ENCODE measurements at regions not wholly inside any gene's neighbourhood (a gene's known extent, or its start where the extent isn't known, plus 50 kb on each side); places are given as distances from the start of the nearest gene placed in this dataset.

DNA sequence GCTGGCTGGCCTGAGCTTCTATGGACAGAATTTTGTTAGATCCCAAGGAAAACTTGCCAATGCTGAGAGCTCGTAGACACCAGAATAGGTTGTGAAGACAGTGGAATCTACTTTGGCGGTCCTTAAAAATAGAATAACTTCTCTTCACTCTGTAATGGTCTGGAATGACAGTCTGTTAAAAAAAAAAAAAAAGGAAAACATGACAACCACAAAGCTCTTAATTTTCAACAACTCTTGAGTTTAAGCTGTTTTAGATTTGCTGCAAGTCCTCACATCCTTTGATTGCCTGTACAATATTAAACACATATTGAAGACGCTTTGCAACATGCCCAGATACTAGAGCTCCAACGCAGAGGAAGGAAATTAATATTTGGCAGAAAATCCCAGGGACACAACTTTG is 122.8 kb upstream of the GALNT15 start:
- TF ChIP-seq, protein P1, sequence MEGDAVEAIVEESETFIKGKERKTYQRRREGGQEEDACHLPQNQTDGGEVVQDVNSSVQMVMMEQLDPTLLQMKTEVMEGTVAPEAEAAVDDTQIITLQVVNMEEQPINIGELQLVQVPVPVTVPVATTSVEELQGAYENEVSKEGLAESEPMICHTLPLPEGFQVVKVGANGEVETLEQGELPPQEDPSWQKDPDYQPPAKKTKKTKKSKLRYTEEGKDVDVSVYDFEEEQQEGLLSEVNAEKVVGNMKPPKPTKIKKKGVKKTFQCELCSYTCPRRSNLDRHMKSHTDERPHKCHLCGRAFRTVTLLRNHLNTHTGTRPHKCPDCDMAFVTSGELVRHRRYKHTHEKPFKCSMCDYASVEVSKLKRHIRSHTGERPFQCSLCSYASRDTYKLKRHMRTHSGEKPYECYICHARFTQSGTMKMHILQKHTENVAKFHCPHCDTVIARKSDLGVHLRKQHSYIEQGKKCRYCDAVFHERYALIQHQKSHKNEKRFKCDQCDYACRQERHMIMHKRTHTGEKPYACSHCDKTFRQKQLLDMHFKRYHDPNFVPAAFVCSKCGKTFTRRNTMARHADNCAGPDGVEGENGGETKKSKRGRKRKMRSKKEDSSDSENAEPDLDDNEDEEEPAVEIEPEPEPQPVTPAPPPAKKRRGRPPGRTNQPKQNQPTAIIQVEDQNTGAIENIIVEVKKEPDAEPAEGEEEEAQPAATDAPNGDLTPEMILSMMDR (IDR thresholded peaks at IDR 0.05) = no peak
- TF ChIP-seq POLR2A (IDR thresholded peaks at IDR 0.05) = no peak
- no peak for TF ChIP-seq EP300 (IDR thresholded peaks at IDR 0.05)
- 86 to 92% methylated on average over 4 of the region's 4 CpGs for WGBS, 2 donors
- H3K27ac ChIP-seq = peak overlapping the region in 1 of 4 donors; percentile 2
- H3K36me3 ChIP-seq = no peaks in the 10 kb centered on the region
- intact Hi-C loops (cut with DNase I) = no loop called here
- no peak for DNase-seq
- H3K4me1 ChIP-seq = peaks cover 0 to 5% (median 2%) of the 10 kb centered on the region in 4 donors
- H3K9me3 ChIP-seq = no peaks in the 10 kb centered on the region
- no peaks in the 10 kb centered on the region for H3K27me3 ChIP-seq
- H3K4me3 ChIP-seq = no peak overlapping the region

DNA sequence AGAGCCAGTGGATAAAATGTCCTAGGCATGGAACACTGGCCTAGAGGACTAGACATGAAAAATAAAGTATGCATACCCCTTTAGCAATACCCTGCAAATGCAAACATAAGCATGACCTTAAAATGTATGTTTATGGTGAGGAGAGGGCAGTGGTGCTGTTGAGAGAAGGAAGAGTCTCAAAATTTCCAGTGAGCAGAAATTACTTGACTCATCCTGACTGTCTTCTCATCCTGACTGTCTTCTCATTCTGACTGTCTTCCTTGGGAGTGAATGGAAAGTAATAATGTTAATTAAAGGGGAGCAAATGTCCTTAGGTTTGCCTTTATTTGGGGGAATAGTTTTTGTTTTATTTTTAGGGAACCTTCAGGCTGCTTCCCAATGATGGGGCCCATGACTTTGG is 121.5 kb upstream of the GALNT15 start:
- peak overlapping the region in 1 of 4 donors; percentile 6 for H3K27ac ChIP-seq
- no peaks in the 10 kb centered on the region for H3K9me3 ChIP-seq
- no peaks in the 10 kb centered on the region for H3K36me3 ChIP-seq
- DNase-seq = no peak
- intact Hi-C loops (cut with DNase I) = no loop called here
- peaks cover 0 to 5% (median 2%) of the 10 kb centered on the region in 4 donors for H3K4me1 ChIP-seq
- no peak overlapping the region for H3K4me3 ChIP-seq
- TF ChIP-seq, protein P1 (IDR thresholded peaks at IDR 0.05) = no peak
- TF ChIP-seq EP300 (IDR thresholded peaks at IDR 0.05) = no peak
- TF ChIP-seq POLR2A (IDR thresholded peaks at IDR 0.05) = no peak
- TF ChIP-seq POLR2AphosphoS5 (IDR thresholded peaks at IDR 0.05) = no peak
- no peaks in the 10 kb centered on the region for H3K27me3 ChIP-seq

DNA sequence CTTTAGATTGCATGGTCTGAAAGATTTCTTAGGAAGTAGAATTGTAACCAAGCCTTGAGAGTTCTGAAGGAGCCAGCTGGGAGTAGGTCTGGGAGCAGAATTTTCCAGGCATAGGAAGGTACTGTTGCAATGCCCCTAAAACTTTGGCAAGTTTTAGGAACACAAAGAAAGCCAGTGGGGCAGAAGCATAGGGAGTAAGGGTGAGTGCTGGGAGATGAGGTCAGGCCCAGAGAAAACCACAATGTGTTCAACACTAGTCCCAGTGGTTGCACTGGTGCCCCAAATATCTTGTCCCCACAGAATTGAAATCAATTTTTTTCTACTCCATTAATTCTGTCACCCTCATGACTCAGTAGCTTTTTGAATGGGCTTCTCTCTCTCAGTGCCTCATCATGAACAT is 120.7 kb upstream of the GALNT15 start:
- Histone ChIP-seq H3K4me1 (peaks cover 0 to 3% (median 0%) of the 10 kb centered on the region in 4 donors), H3K36me3 (no peaks in the 10 kb centered on the region), H3K9me3 (no peaks in the 10 kb centered on the region), H3K27ac (peak overlapping the region in 1 of 4 donors; percentile 84), H3K27me3 (no peaks in the 10 kb centered on the region), H3K4me3 (no peak overlapping the region)
- intact Hi-C loops (cut with DNase I) = no loop called here
- TF ChIP-seq, protein P1 (IDR thresholded peaks at IDR 0.05) = no peak
- TF ChIP-seq POLR2AphosphoS5 (IDR thresholded peaks at IDR 0.05) (no peak), EP300 (IDR thresholded peaks at IDR 0.05) (no peak), POLR2A (IDR thresholded peaks at IDR 0.05) (no peak)
- no peak for DNase-seq

DNA sequence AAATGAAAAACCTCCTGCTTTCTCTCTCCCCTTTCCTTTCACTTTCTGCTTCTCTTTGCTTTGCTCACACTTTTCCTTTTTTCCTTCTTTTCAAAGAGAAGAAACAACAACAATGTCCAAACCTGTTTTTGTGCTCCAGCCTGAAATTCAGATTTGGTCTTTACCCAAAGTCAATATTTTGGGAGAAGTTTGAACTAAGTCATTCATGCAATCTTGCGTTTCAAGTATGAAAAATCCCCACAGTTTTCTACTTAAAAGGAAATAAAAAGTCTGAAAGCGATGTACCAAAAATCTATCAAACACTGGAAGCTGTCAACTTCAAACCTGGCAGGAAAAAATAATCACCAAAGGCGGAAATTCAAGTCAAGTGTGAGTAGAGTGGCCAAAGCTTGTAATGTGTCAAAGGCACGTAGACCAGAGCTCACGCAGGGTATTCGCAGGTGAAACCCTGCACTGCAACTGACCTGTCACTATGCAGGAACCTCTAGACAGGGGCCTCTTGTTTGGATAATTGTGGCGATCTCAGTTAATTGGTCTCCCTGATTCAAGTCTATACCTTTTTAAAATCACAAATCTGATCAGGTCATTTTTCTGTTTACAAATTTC is 118.8 kb upstream of the GALNT15 start:
- H3K36me3 ChIP-seq = no peaks in the 10 kb centered on the region
- H3K27me3 ChIP-seq = no peaks in the 10 kb centered on the region
- no peaks in the 10 kb centered on the region for H3K9me3 ChIP-seq
- H3K27ac ChIP-seq = peak overlapping the region; percentile 39 to 84 (median 46)
- no peak for DNase-seq
- peaks cover 0 to 19% (median 9%) of the 10 kb centered on the region in 4 donors for H3K4me1 ChIP-seq
- TF ChIP-seq, protein P1 (IDR thresholded peaks at IDR 0.05) = no peak
- TF ChIP-seq POLR2A (IDR thresholded peaks at IDR 0.05) (no peak), EP300 (IDR thresholded peaks at IDR 0.05) (no peak), POLR2AphosphoS5 (IDR thresholded peaks at IDR 0.05) (no peak)
- H3K4me3 ChIP-seq = no peak overlapping the region
- whole genome bisulfite sequencing, 2 donors = 74 to 87% methylated on average over 7 of the region's 7 CpGs
- intact Hi-C loops (cut with DNase I) = no loop called here

DNA sequence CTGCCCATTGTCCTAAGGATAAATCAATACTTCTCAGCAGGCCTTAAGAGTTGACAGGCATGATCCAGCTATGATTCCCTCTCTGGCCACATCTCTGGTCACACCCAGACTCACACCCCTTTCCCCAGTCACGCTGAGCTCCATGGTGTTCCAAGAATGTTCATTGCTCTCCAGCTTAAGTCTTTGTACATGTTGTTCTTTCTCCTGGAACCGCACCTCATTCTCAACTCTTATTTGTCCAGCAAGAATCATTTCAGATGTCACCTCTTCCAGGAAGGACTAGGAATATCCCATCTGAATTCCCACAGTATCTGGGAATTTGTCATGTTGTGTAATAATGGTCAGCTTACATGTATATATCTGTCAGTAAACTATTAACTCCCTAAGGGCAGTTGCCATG is 118.3 kb upstream of the GALNT15 start:
- H3K27ac ChIP-seq = peak overlapping the region in 3 of 4 donors; percentile 39 to 84 (median 52)
- intact Hi-C loops (cut with DNase I) = no loop called here
- 67 to 77% methylated on average over 2 of the region's 2 CpGs for WGBS, 2 donors
- DNase-seq = peak; percentile 84
- no peaks in the 10 kb centered on the region for H3K27me3 ChIP-seq
- TF ChIP-seq, protein P1 (IDR thresholded peaks at IDR 0.05) = no peak
- peak in 2 of 4 donors; percentile 6 to 38 for TF ChIP-seq POLR2AphosphoS5 (IDR thresholded peaks at IDR 0.05)
- no peaks in the 10 kb centered on the region for H3K36me3 ChIP-seq
- H3K4me1 ChIP-seq = peaks cover 0 to 24% (median 14%) of the 10 kb centered on the region in 4 donors
- no peaks in the 10 kb centered on the region for H3K9me3 ChIP-seq
- no peak overlapping the region for H3K4me3 ChIP-seq
